MM.1S (cell line): ENCODE measurements at regions not wholly inside any gene's neighbourhood (a gene's known extent, or its start where the extent isn't known, plus 50 kb on each side); places are given as distances from the start of the nearest gene placed in this dataset.
"Not testable (repeated sequence)": the region's sequence is repeated elsewhere in the genome, so short reads cannot be mapped to it uniquely, and the experiment has no call there.

ENCODE experiments used
- CTCF ChIP-seq: fragments of 300-600 bp; sonication (generic); IDR thresholded peaks from 2 replicates; pipeline ENCODE4 v1.5.1; 2016; ENCODE audit warnings: antibody characterized with exemption, low read length, mixed read lengths
- EZH2 ChIP-seq: fragments of 300-600 bp; sonication (generic); optimal IDR thresholded peaks from 2 replicates; pipeline ENCODE3; 2017; ENCODE audit warnings: low read depth, mild to moderate bottlenecking, antibody characterized with exemption, low read length, mixed read lengths

GRCh38 chr14:22344209-22344608 is 244.8 kb downstream of the DAD1 start:
- not testable (repeated sequence) for TF ChIP-seq CTCF, EZH2
